Stimulated activated CD8-positive, alpha-beta memory T cell treated with anti-CD3 and anti-CD28 coated beads, Interleukin-2, amount 100 ng/mL, for 48 hours (primary cell): ENCODE measurements at regions not wholly inside any gene's neighbourhood (a gene's known extent, or its start where the extent isn't known, plus 50 kb on each side); places are given as distances from the start of the nearest gene placed in this dataset.
"Not testable (repeated sequence)": the region's sequence is repeated elsewhere in the genome, so short reads cannot be mapped to it uniquely, and the experiment has no call there.

Source experiments
- DNase-seq, 2 donors: peaks; one replicate each; pipeline ENCODE4 v3.0.0-alpha.2; 2020; ENCODE audit warnings: low read depth in 2 of 2

DNA sequence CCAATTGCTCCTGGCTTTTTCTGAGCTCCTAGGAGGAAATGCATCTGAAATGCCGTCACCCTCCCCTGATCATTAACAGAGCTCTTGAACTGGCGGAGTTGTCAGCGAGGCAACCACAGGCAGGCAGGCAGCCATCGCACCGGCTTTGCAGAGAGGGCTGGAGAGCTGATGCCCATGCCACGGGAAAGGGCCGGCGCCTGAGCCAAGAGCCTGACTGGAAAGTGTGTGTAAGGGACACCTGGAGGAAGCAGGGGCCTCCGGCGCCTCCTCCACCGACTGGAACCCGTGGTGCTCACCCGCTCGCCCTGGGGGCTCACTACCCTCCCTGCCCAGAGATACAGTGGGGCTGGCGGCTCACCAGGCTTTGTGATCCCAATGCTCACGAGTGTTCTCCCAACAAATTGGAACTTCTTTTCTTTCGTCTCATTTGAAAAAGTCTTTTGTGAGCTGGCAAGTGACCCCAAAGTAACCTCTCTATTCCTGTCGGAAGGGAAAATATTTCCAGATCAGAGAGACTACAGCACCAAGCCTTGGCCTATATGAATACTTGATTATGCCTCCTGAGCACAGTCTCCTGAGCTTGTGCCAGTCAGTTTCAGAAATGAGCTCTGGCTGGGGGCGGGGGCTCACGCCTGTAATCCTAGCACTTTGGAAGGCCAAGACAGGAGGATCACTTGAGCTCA is 97.7 kb upstream of the SLC25A33 start:
- DNase-seq, result no peak

DNA sequence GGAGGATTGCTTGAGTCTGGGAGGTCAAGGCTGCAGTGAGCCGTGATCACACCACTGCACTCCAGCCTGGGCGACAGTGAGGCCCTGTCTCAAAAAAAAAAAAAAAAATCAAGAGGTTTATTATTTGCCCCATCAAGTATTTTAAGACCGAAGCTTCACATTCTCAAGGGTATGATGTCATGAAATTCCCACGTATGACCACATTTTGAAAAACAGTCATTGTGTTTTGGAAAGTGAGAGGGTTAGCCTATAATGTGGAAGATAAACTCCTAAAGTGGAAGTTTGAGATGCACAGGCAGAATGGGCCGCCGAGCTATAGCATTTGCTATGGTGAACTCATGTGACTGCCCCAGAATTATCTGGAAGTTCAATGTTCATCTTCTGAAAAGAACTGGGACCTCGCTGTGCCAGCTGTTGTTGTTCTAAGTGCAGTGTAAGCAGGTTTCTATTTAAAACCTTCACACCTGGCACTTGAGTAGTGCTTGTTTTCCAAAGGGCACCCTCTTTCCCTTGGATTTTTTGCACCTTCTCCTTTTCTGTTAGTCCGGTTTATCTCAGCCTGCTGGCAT is 96.9 kb upstream of the SLC25A33 start:
- DNase-seq, result no peak

DNA sequence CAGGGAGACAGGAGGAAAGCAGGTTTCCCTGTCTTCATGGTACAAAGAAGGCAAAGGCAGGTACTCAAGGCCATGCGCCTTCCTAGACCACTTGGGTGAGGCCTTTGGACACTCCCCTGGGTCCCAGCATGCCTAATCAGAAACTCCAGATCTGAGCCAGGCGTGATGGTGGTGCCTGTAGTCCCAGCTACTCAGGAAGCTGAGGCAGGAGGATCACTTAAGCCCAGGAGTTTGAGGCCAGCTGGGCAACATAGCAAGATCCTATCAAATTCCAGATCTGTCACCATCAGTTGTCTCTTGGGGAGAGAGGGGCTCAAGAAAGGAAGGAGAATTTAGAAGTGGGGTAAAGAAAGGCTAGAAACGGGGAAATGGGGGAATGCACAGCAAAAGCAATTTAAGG is 96.3 kb upstream of the SLC25A33 start:
- DNase-seq, result no peak

DNA sequence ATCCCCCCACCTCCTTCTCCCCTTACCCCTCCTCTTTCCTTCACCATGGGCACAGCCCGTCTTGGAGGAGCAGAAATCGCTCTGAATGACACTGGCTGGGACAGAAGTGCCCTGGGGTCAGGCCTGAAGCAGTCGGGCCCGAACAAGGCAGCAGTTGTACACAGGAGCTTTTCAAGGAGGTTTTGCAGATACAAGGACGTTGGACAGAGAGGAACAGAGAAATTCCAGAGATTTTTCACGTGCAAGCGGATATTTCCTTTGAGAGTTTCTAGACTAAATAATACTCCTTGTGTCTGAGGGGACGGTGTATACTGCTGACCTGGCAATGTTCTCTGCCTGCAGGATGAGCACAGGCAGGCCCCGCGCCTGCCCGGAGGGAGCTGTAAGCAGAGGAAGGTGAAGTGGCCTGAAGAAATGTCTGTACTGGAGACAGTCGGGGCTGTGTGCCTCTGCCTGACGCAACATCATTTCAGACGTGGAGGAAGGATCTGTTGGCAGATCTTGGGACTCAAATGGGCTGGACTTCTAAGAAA is 95.3 kb upstream of the SLC25A33 start:
- DNase-seq, result no peak

DNA sequence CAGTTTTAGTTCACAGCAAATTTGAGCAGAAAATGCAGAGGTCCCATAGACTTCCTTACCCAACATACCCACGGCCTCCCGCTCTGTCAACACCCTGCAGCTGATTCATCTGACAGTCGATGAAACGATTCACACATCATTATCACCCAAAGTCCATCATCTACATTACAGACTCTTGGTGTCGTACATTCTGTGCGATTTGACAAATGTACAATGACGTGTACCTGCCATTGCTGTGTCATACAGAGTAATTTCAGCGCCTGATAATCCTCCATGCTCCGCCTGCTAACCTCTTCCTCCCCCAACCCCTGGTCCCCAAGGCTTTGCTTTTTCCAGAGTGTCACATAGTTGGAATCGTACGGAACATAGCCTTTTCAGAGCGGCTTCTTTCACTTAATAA is 94.7 kb upstream of the SLC25A33 start:
- no peak for DNase-seq

DNA sequence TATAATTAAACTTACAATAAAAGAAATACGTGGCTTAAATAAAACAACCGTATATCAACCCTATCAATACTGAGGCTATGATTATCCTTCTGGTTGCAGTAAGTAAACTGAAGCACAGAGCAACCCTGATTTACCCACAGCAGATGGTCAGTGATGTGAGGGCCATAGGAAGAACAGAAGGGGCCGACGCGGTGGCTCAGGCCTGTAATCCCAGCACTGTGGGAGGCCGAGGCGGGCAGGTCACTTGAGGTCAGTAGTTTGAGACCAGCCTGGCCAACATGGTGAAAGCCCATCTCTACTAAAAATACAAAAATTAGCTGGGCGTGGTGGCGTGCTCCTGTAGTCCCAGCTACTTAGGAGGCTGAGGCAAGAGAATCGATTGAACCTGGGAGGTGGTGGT is 94.2 kb upstream of the SLC25A33 start:
- not testable (repeated sequence) for DNase-seq

DNA sequence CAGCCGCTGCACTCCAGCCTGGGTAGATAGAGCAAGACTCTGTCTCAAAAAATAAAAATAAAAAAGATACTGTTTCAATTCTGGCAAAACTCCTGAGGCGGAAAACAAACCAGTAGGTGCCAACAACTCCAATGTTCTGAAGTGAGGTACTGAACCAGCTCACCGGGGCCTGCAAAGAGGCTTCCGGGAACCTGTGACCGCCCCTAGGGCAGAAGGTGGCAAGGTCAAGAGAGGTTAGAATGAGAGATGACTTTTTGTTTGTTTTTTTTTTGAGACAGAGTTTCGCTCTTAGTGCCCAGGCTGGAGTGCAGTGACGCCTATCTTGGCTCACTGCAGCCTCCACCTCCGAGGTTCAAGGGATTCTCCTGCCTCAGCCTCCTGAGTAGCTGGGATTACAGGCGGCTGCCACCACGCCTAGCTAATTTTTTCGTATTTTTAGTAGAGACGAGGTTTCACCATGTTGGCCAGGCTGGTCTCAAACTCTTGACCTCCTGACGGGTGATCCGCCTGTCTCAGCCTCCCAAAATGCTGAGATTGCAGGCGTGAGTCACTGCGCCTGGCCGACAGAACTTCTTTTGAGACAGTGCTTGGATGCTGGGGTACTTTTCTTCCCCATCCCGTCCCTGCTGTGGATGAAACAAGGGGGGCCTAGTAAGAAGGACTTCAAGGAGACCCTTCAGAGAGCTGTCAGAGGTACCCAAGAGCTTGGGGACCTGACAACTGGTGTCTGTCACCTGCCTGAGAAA is 91.9 kb upstream of the SLC25A33 start:
- DNase-seq, result no peak

DNA sequence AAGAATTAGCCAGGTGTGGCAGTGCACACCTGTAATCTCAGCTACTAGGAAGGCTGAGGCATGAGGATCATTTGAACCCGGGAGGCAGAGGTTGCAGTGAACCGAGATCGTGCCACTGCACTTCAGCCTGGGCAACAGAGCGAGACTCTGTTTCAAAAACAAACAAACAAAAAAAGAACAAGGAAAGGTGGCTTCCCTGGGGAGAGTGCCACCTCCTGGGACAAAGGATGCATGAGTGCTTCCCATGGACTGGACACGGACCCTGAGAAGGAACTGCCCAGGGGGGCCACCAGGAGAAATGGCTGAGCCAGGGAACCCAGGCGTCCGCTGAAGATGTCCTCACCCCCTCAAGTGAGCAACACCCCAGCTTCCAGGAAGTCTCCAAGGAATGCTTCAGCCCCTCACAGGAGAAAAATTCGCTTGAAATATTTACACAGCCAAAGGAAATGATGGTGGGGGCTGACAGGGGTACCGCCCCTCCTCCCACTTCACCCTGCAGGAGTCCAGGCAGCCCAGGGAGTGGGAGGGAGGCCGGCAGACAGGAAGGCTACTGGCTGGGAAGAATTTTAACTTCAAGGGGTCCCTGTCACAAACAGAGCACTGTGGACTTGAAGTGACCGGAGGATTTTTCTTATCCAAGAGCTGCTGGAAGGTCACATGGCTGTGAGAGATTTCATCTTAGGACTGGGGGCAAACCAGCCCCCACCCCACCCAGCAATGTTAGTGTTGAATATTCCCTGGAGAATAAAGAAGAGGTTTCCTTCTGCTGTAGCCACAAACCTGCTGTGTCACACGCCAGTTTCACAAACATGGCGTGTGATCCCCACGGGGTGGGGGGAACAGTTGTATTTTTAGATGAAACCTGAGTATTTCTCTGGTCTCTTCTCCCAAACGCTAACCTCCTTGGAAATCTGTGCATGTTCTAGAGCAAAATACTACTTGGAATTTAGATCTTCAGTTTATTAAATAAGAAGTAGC is 90.8 kb upstream of the SLC25A33 start:
- DNase-seq, result no peak

DNA sequence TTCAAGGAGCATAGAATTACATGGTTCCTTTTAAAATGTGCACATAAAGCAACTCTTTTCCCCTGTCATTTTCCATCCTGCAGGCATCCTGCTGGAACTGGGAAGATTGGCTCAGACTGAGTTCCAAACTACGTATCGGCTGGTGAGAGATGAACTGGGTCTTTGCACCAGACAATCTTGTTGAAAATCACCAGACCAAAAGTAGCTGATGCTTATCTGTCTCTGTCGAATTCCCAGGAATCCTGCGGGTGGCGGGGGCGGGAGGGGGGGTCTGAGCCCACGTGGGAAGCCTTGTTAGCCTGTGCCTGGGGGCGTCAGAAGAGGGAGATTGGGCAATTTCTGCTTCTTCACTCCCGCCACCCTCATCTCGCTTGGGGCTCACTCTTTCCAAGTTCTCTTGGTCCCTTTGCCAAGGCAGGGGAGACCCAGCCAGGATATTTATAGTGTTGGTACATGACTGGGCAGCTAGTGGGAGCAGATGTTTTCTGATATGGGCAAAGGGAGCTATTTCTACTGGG is 90.1 kb upstream of the SLC25A33 start:
- DNase-seq, result no peak

DNA sequence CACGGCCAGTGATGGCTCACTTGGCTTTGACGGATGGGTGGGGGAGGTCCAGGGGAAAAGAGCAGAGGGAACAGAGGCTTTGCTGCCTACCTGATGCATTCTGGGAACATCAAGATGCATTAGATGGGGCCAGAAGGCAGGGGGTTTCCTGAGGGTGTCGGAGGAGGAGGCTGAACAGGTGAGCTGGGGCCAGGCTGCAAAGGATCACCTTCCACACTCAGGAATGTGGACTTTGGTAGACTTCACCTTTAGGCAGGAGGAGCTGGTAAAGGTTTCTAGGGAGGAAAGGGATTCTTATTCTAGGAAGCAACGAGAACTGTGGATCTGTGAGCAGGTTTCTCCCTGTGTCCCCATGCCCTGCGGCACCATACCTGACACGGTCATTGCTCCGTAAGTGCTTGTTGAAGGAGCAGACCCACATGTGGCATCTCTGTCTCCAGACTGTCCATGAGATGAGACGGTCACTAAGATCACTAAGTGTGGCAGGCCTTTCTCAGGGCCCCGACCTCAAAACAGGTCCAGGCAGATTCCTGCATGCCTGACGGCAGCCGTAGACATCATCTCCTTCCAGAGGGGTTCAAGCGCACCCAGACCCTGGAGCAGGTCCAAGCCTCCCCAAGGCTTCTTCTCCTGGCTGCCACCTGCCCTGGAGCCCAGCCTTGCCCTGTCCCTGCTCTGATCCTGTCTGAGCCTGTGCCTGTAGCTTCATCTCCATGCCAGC is 89.1 kb upstream of the SLC25A33 start:
- DNase-seq, result no peak

DNA sequence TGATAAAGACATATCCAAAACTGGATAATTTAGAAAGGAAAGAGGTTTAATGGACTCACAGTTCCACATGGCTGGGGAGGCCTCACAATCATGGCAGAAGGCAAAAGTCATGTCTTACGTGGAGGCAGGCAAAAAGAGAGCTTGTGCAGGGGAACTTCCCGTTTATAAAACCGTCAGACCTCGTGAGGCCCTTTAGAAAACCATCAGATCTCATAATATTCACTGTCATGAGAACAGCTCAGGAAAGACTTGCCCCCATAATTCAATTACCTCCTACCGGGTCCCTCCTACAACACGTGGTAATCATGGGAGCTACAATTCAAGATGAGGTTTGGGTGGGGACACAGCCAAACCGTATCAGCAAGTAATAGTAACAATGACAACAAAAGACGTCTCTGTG is 88.2 kb upstream of the SLC25A33 start:
- DNase-seq, result no peak

DNA sequence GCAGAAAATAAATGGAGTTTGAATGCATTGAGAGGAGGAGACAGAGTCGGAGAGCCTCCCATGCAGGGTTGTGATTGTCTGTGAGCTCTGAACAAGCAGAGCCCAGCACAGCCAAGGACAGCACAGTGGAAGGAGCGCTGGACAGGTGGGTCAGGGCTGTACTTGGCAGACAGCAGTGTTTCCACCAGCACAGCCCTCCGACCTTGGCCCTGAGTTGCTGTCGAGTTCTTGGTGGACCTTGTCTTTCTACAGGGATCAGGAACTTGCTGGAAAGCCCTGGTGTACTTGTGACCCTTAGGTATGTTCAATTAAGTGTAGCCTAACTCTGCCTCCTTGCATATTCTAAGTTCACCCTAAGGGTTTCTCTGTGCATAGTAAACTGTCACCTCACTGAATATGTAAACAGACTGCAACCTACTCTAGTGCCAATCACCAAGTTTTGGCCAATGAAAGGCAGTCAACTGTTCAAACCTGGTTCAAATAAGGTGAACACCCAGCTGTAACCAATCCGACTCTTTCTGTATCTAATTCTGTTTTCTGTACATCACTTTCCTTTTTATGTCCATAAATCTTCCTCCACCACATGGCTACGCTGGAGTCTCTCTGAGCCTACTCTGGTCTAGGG is 86.6 kb upstream of the SLC25A33 start:
- no peak for DNase-seq

DNA sequence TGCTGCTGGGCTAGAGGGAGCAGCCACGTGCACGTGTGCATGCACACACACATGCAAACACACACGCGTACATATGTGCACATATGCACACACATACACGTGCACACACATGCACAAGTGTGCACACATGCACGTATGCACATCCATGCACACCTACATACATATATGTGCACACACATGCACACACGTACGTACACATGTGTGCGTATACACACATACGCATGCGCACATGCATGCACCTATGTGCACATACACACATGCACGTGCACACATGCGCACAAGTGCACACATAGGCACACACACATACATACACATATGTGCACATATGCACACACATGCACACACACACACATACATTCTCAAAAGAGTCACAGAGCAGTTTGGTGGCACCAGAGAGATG is 85.9 kb upstream of the SLC25A33 start:
- DNase-seq, result no peak

DNA sequence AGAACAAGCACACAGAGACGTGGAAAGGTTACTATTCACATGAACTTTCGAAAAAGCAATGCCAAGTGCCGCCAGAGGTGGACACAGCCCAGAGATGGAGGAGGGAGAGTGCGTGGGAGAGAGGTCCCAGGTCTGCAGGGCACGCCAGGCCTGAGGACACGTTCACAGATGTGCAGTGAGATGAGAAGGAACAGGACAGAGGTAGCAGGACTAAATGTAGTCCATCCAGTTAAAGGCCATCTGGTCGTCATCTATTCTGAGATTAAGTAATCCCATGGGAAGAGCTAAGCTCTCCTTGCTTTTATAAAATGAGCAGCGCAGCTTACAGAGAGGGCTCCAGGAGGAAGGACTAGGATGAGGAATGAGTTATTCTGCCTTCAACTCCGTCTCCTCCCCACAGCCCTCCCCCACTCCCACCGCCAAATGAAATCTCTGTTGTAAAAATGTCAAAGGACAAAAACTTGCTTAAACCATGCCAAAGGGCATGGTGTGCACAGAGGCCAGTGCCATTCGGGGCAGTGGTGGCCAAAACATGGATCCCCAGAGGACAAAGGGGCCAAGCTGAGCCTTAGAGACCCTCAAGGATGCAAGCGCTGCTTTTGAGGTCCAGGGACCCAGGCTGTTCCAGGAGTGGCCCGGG is 85.4 kb upstream of the SLC25A33 start:
- no peak for DNase-seq

DNA sequence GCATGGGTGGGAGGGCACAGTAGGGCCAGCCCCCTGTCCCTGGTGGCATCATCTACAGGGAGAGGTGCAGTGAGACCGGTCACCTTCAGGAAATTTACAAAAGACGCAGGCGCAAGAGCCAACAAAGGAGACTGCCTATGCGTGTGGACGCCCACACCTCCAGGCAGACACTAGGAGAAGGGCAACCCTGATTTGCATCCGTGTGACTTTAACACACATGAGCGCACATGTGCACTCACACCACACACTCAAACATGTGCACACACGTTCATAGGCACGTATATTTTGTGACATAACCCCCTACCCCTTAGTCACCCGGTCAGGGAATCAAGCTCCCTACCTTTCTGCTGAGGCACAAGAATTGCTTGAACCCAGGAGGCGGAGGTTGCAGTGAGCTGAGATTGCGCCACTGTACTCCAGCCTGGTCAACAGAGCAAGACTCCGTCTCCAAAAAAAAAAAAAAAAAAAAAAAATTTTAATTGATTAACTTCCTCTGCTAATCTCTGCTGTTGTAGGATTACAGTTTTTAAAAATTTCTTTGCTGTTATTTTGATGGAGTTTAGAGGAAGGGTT is 84.7 kb upstream of the SLC25A33 start:
- DNase-seq, result no peak

DNA sequence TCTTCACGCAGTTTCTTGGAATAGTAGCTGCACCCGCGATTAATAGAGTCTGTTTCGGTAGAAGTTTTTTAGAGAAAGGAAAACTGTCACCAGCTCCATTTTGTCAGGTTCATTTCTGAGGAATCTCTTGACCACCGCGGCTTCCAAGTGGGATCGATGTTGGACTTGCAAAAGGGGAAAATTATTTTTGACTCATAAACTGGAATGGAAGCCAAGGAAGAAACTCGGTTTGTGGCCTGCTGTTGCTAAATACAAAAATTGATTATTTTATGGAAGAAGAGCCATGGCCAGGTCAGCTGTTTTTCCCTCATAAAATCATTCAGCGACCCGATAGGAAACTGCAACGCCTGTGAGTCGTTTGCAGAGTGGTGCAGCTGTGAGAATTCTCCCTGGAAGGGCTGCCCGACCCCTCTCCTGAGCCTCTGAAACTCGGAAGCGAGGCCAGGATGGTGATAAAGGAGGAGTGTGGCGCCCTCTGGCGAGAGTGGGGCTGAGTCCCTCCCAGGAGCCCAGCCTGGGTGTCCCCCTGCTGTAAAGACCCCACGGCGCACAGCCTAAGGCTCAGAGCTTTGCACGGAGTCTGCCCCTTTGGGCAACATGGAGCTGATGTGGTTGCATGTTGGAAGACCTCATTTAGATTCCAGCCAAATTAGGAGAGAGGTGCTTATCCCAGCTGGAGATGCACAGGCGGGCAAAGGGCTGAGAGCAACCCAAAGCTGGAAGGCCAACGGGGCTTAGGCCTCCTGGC is 83.6 kb upstream of the SLC25A33 start:
- DNase-seq, result peak; percentile 51 to 64

DNA sequence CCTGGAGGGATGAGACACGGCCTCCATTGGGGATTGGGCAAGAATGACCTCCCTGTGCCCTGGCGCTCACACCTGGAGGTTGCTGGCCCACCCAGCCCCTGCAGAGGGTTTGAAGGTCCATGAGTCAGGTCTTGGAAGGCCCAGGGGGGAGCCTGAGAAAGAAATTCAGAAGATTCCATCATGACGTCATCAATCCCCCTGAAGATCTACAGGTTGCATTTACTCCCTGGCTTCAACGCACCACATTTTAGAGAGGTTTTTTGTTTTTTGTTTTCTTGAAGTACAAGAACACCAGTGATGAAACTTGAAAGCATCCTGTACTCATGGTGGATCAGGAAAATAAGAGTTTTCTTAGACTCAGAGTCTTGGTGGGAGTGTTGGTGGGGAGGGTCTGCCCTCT is 82.4 kb upstream of the SLC25A33 start:
- DNase-seq, result no peak

DNA sequence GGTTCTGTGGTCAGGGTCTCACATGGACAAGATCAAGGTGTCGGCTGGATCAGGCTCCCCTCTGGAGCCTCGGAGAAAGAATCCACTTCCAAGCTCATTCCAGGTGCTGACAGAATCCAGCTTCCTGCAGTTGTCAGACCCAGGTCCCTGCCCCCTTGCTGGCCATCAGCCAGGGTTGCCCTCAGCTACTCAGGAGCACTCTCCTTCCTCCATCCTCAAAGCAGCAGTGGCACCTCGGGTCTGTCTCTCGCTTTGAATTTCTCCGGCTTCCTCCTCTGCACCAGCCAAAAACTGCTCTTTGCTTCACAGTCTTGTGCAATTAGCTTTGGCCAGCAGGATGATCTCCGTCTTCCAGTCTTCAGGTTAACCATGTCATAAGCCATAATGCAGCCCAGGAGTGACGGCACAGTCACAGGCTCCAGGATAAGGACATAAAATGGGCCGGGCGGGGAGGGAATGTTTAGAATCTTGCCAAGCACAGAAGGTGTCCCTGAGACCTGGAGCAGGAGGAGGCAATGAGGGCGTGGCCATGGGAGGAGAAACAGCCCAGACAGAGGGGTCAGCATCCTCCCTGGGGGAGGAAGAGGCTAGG is 79.4 kb upstream of the SLC25A33 start:
- no peak for DNase-seq
